Trophoblast cell (in vitro differentiated cells and primary cell): ENCODE measurements at regions not wholly inside any gene's neighbourhood (a gene's known extent, or its start where the extent isn't known, plus 50 kb on each side); places are given as distances from the start of the nearest gene placed in this dataset.

Source experiments
- DNase-seq, 2 donors: peaks; one replicate each; pipeline ENCODE4 v3.0.0-alpha.2; 2016
- H2AFZ ChIP-seq: 2 replicates; pipeline ENCODE4 v1.6.1; 2013; ENCODE audit warnings: low read length, moderate library complexity, mild to moderate bottlenecking; ENCODE audit not compliant: insufficient read depth, poor library complexity
- H2AK5ac ChIP-seq: 2 replicates; pipeline ENCODE4 v1.6.1; 2013; ENCODE audit warnings: mild to moderate bottlenecking, low read length
- H2BK120ac ChIP-seq: 2 replicates; pipeline ENCODE4 v1.6.1; 2013; ENCODE audit warnings: low read length, mild to moderate bottlenecking, moderate library complexity; ENCODE audit not compliant: insufficient read depth, poor library complexity
- H2BK12ac ChIP-seq: 2 replicates; pipeline ENCODE4 v1.6.1; 2013; ENCODE audit warnings: mild to moderate bottlenecking, low read length, moderate library complexity
- H2BK5ac ChIP-seq: 2 replicates; pipeline ENCODE4 v1.6.1; 2013; ENCODE audit warnings: low read length, low read depth, moderate library complexity, mild to moderate bottlenecking; ENCODE audit not compliant: poor library complexity
- H3K14ac ChIP-seq: 2 replicates; pipeline ENCODE4 v1.6.1; 2013; ENCODE audit warnings: mild to moderate bottlenecking, low read length
- H3K18ac ChIP-seq: 2 replicates; pipeline ENCODE4 v1.6.1; 2013; ENCODE audit warnings: mild to moderate bottlenecking, low read length
- H3K23ac ChIP-seq: 2 replicates; pipeline ENCODE4 v1.6.1; 2013; ENCODE audit warnings: low read length
- H3K27ac ChIP-seq: 2 replicates; pipeline ENCODE4 v1.5.1; 2013; ENCODE audit warnings: low read depth, mild to moderate bottlenecking, inconsistent platforms, low read length, moderate library complexity
- H3K27me3 ChIP-seq: 2 replicates; pipeline ENCODE4 v1.6.1; 2013; ENCODE audit warnings: inconsistent platforms, mild to moderate bottlenecking, low read length, moderate library complexity; ENCODE audit not compliant: insufficient read depth
- H3K36me3 ChIP-seq, 2 experiments: 1 replicate in 1 of 2; 2 replicates in 1 of 2; pipeline ENCODE4 v1.6.1; 2013; ENCODE audit warnings: low read length in 2 of 2, mild to moderate bottlenecking in 2 of 2, moderate library complexity in 1 of 2; ENCODE audit not compliant: insufficient read depth in 2 of 2, control insufficient read depth in 1 of 2
- H3K4ac ChIP-seq: 2 replicates; pipeline ENCODE4 v1.6.1; 2013; ENCODE audit warnings: low read depth, mild to moderate bottlenecking, low read length, moderate library complexity
- H3K4me1 ChIP-seq, 2 experiments: 1 replicate in 1 of 2; 2 replicates in 1 of 2; pipeline ENCODE4 v1.6.1; 2013; ENCODE audit warnings: low read length in 2 of 2, mild to moderate bottlenecking in 2 of 2, moderate library complexity in 1 of 2; ENCODE audit not compliant: insufficient read depth in 2 of 2, control insufficient read depth in 1 of 2
- H3K4me2 ChIP-seq: 2 replicates; pipeline ENCODE4 v1.6.1; 2013; ENCODE audit warnings: inconsistent platforms, mild to moderate bottlenecking, low read length, moderate library complexity
- H3K4me3 ChIP-seq: 2 replicates; pipeline ENCODE4 v1.5.1; 2013; ENCODE audit warnings: mild to moderate bottlenecking, low read depth, low read length, inconsistent platforms
- H3K79me1 ChIP-seq: one replicate; pipeline ENCODE4 v1.6.1; 2013; ENCODE audit warnings: low read length
- H3K79me2 ChIP-seq: 2 replicates; pipeline ENCODE4 v1.6.1; 2013; ENCODE audit warnings: low read length, mild to moderate bottlenecking; ENCODE audit not compliant: control insufficient read depth, insufficient read depth, poor library complexity
- H3K9ac ChIP-seq: 2 replicates; pipeline ENCODE4 v1.6.1; 2013; ENCODE audit warnings: mild to moderate bottlenecking, low read length
- H3K9me3 ChIP-seq: 2 replicates; pipeline ENCODE4 v1.6.1; 2013; ENCODE audit warnings: low read depth, mild to moderate bottlenecking, control low read depth, inconsistent platforms, low read length; ENCODE audit not compliant: insufficient read depth
- H4K12ac ChIP-seq: 2 replicates; pipeline ENCODE4 v1.6.1; 2013; ENCODE audit warnings: low read depth, mild to moderate bottlenecking, low read length, moderate library complexity
- H4K8ac ChIP-seq: 2 replicates; pipeline ENCODE4 v1.6.1; 2013; ENCODE audit warnings: low read depth, mild to moderate bottlenecking, low read length, moderate library complexity
- H4K91ac ChIP-seq: one replicate; pipeline ENCODE4 v1.6.1; 2013; ENCODE audit warnings: low read depth, mild to moderate bottlenecking, low read length, moderate library complexity
- WGBS: extraction: QIAGEN DNeasy Blood & Tissue Kit; methylation state at CpG from one replicate; pipeline ENCODE4 v1.1.7; 2013; ENCODE audit warnings: missing lambda C conversion rate; ENCODE audit not compliant: insufficient read length, insufficient coverage; ENCODE audit errors: extremely low coverage; 5-methylcytosine and 5-hydroxymethylcytosine counted together

- no peak overlapping the region for H4K91ac ChIP-seq
Observed at GRCh38 chr12:83630526-83630925, 943.8 kb downstream of the TMTC2 start.

GRCh38 chr12:83629931-83630330, 943.2 kb downstream of the TMTC2 start:
- Histone ChIP-seq H2AK5ac (no peak overlapping the region), H4K91ac (no peak overlapping the region), H3K23ac (no peak overlapping the region), H2BK12ac (no peak overlapping the region), H3K27me3 (no peaks in the 10 kb centered on the region), H3K79me1 (no peaks in the 10 kb centered on the region), H3K14ac (no peak overlapping the region), H3K4ac (no peak overlapping the region), H3K18ac (no peak overlapping the region), H3K4me2 (no peak overlapping the region), H3K27ac (no peak overlapping the region), H3K9me3 (no peaks in the 10 kb centered on the region), H3K9ac (no peak overlapping the region), H3K4me3 (no peak overlapping the region), H2BK5ac (no peak overlapping the region), H3K79me2 (no peaks in the 10 kb centered on the region), H4K8ac (no peak overlapping the region), H4K12ac (no peak overlapping the region), H3K36me3 (no peaks in the 10 kb centered on the region), H3K4me1 (no peaks in the 10 kb centered on the region), H2BK120ac (no peak overlapping the region), H2AFZ (no peak overlapping the region)
- DNase-seq: no peak
- WGBS: no CpG with 5 or more reads among the region's 3 CpGs

More at GRCh38 chr12:83630526-83630925, 943.8 kb downstream of the TMTC2 start:
- Histone ChIP-seq H3K14ac (no peak overlapping the region), H3K23ac (no peak overlapping the region), H3K4me3 (no peak overlapping the region), H3K4me1 (no peaks in the 10 kb centered on the region), H3K9me3 (no peaks in the 10 kb centered on the region), H3K79me1 (no peaks in the 10 kb centered on the region), H3K9ac (no peak overlapping the region), H3K27me3 (no peaks in the 10 kb centered on the region), H3K4me2 (no peak overlapping the region), H2BK12ac (no peak overlapping the region), H2BK120ac (no peak overlapping the region), H3K79me2 (no peaks in the 10 kb centered on the region), H3K18ac (no peak overlapping the region), H3K36me3 (no peaks in the 10 kb centered on the region), H3K4ac (no peak overlapping the region), H2AFZ (no peak overlapping the region), H3K27ac (no peak overlapping the region), H4K12ac (no peak overlapping the region), H2AK5ac (no peak overlapping the region), H4K8ac (no peak overlapping the region), H2BK5ac (no peak overlapping the region)
- WGBS: no CpG with 5 or more reads among the region's 1 CpG
- no peak for DNase-seq

- no peak overlapping the region for H3K9ac ChIP-seq
- H3K79me2 ChIP-seq: no peaks in the 10 kb centered on the region
- no peak overlapping the region for H4K91ac ChIP-seq
- H3K79me1 ChIP-seq: no peaks in the 10 kb centered on the region
- H2BK5ac ChIP-seq: no peak overlapping the region
- H3K4me2 ChIP-seq: no peak overlapping the region
- no peak overlapping the region for H2AK5ac ChIP-seq
- H3K27ac ChIP-seq: no peak overlapping the region
- no peak overlapping the region for H3K23ac ChIP-seq
- no peak overlapping the region for H3K14ac ChIP-seq
- no peaks in the 10 kb centered on the region for H3K4me1 ChIP-seq
- no peaks in the 10 kb centered on the region for H3K36me3 ChIP-seq
- no CpG with 5 or more reads among the region's 1 CpG for WGBS
- H2BK12ac ChIP-seq: no peak overlapping the region
- no peak overlapping the region for H4K12ac ChIP-seq
- H2BK120ac ChIP-seq: no peak overlapping the region
- H4K8ac ChIP-seq: no peak overlapping the region
- H2AFZ ChIP-seq: no peak overlapping the region
- no peaks in the 10 kb centered on the region for H3K9me3 ChIP-seq
- DNase-seq: no peak
- H3K4me3 ChIP-seq: no peak overlapping the region
- no peaks in the 10 kb centered on the region for H3K27me3 ChIP-seq
- no peak overlapping the region for H3K4ac ChIP-seq
- H3K18ac ChIP-seq: no peak overlapping the region
Observed at GRCh38 chr12:83622205-83622604, 935.5 kb downstream of the TMTC2 start.

DNA sequence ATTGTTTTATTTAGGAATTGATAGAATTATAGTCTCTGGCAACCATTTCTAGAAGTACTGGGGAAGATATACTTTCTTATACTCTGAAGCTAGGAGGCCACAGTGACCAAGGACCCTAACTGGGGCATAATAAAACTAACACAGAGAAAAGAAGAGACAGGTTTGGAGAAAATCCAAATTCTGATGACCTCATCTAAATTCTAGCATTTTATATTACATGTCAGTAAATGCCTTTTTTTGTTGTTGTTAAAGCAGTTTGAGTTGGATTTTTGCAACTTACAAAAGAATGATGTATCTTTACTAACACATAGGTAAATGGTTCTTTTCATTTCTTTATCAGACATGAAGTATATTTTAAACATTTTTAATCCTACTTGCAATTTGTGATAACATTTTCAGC, 933.3 kb downstream of the TMTC2 start:
- H4K12ac ChIP-seq: no peak overlapping the region
- DNase-seq: no peak
- no peak overlapping the region for H3K14ac ChIP-seq
- H3K79me2 ChIP-seq: no peaks in the 10 kb centered on the region
- no peaks in the 10 kb centered on the region for H3K9me3 ChIP-seq
- no peak overlapping the region for H3K4ac ChIP-seq
- no peak overlapping the region for H2BK120ac ChIP-seq
- no peak overlapping the region for H4K91ac ChIP-seq
- no peaks in the 10 kb centered on the region for H3K79me1 ChIP-seq
- no peak overlapping the region for H2AK5ac ChIP-seq
- no peaks in the 10 kb centered on the region for H3K4me1 ChIP-seq
- H3K27ac ChIP-seq: no peak overlapping the region
- H2BK5ac ChIP-seq: no peak overlapping the region
- no peaks in the 10 kb centered on the region for H3K27me3 ChIP-seq
- H3K36me3 ChIP-seq: no peaks in the 10 kb centered on the region
- H2BK12ac ChIP-seq: no peak overlapping the region
- no peak overlapping the region for H3K18ac ChIP-seq
- no peak overlapping the region for H4K8ac ChIP-seq
- no peak overlapping the region for H3K9ac ChIP-seq
- no peak overlapping the region for H3K4me3 ChIP-seq
- H3K4me2 ChIP-seq: no peak overlapping the region
- H2AFZ ChIP-seq: no peak overlapping the region
- no peak overlapping the region for H3K23ac ChIP-seq
